ENCODE measurements at regions not wholly inside any gene's neighbourhood (a gene's known extent, or its start where the extent isn't known, plus 50 kb on each side); places are given as distances from the start of the nearest gene placed in this dataset.

DNA sequence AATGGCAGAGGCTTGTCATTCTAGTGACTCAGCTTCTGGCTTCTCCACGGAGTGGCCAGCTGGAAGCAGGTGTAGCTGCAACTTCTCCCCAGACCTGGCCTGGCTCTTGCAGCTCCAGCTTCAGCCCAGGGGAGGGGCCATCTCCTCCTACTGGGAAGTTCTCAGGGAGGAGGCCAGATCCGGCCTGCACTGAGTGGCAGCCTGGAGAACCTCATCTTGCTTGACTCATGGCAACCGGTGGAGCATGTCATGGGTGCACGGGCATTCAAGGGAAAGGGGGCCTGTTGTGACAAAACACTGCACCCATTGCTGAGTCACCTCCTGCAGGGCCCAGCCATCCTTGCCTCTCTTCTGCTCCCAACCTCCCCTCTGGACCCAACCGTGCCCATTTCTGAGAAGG, 273.9 kb upstream of the MAF start (continued):
- TF ChIP-seq, protein P1, sequence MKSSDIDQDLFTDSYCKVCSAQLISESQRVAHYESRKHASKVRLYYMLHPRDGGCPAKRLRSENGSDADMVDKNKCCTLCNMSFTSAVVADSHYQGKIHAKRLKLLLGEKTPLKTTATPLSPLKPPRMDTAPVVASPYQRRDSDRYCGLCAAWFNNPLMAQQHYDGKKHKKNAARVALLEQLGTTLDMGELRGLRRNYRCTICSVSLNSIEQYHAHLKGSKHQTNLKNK (CRISPR knock-in tag; IDR thresholded peaks at IDR 0.05) = no peak
- TF ChIP-seq NR1H2 (CRISPR knock-in tag; IDR thresholded peaks at IDR 0.05) = no peak
- TF ChIP-seq, protein P2, sequence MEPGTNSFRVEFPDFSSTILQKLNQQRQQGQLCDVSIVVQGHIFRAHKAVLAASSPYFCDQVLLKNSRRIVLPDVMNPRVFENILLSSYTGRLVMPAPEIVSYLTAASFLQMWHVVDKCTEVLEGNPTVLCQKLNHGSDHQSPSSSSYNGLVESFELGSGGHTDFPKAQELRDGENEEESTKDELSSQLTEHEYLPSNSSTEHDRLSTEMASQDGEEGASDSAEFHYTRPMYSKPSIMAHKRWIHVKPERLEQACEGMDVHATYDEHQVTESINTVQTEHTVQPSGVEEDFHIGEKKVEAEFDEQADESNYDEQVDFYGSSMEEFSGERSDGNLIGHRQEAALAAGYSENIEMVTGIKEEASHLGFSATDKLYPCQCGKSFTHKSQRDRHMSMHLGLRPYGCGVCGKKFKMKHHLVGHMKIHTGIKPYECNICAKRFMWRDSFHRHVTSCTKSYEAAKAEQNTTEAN (CRISPR knock-in tag; IDR thresholded peaks at IDR 0.05) = no peak
- TF ChIP-seq, protein P3, sequence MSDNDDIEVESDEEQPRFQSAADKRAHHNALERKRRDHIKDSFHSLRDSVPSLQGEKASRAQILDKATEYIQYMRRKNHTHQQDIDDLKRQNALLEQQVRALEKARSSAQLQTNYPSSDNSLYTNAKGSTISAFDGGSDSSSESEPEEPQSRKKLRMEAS (CRISPR knock-in tag; IDR thresholded peaks at IDR 0.05) = no peak

DNA sequence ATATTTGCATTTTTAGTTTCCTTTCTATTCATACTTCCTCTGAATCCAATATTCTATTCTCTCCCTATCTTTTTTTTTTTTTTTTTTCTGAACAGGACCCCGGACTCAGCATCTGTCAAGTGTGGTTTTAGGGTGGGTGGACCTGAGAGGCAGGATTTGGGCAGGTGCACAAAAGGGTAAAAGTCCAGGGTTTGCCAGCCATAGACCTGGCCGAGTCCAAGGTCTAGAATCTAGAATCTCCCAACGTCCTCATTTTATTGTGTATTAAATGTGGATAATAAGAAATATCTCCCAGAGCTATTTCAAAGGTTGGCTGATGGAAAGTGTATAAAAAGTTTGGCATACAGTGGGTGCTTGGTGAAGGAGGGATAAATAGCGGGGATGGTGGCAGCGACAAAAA, 273.3 kb upstream of the MAF start:
- Mint-ChIP-seq H3K4me1 (no peaks in the 10 kb centered on the region; the same call in 1 of the 2 replicates), H3K27ac (no peak overlapping the region), H3K27me3 (ENCODE audit: low read depth) (no peaks in the 10 kb centered on the region), H3K4me3 (no peak overlapping the region), H3K9me3 (no peaks in the 10 kb centered on the region), H3K36me3 (no peaks in the 10 kb centered on the region)
- ATAC-seq (no peak), DNase-seq (ENCODE audit: low spot score) (no peak)
- no peak for TF ChIP-seq ZNF138 (CRISPR knock-in tag; conservative IDR thresholded peaks at IDR 0.05)
- TF ChIP-seq MYBL2 (CRISPR knock-in tag; IDR thresholded peaks at IDR 0.05) = no peak
- TF ChIP-seq ZBTB21 (CRISPR knock-in tag; IDR thresholded peaks at IDR 0.05; ENCODE audit: borderline replicate concordance) = no peak
- TF ChIP-seq, protein P4, sequence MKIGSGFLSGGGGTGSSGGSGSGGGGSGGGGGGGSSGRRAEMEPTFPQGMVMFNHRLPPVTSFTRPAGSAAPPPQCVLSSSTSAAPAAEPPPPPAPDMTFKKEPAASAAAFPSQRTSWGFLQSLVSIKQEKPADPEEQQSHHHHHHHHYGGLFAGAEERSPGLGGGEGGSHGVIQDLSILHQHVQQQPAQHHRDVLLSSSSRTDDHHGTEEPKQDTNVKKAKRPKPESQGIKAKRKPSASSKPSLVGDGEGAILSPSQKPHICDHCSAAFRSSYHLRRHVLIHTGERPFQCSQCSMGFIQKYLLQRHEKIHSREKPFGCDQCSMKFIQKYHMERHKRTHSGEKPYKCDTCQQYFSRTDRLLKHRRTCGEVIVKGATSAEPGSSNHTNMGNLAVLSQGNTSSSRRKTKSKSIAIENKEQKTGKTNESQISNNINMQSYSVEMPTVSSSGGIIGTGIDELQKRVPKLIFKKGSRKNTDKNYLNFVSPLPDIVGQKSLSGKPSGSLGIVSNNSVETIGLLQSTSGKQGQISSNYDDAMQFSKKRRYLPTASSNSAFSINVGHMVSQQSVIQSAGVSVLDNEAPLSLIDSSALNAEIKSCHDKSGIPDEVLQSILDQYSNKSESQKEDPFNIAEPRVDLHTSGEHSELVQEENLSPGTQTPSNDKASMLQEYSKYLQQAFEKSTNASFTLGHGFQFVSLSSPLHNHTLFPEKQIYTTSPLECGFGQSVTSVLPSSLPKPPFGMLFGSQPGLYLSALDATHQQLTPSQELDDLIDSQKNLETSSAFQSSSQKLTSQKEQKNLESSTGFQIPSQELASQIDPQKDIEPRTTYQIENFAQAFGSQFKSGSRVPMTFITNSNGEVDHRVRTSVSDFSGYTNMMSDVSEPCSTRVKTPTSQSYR (CRISPR knock-in tag; IDR thresholded peaks at IDR 0.05) = no peak
- POLR2A ChIA-PET = no interaction called here
- CTCF ChIA-PET = no interaction called here

DNA sequence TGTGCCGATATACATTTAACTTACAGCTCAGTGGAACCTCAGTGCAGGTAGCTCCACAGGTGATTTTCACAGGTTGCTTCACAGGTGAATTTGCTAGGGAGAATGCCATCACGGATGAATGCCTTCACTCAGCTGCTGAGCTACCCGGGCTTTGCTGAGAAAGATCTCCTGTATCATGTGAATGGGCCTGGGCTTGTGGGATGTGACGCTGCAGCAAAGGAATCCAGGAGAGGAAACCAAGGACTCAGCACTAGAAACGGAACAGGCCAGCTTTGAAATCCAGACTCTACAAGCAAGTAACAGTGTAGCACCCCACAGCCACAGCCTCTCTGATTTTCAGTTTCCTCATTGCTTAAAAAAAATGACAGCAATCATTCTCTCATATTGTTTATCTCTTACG, 271.4 kb upstream of the MAF start:
- H3K4me1 Mint-ChIP-seq = no peaks in the 10 kb centered on the region; the same call in 1 of the 2 replicates

DNA sequence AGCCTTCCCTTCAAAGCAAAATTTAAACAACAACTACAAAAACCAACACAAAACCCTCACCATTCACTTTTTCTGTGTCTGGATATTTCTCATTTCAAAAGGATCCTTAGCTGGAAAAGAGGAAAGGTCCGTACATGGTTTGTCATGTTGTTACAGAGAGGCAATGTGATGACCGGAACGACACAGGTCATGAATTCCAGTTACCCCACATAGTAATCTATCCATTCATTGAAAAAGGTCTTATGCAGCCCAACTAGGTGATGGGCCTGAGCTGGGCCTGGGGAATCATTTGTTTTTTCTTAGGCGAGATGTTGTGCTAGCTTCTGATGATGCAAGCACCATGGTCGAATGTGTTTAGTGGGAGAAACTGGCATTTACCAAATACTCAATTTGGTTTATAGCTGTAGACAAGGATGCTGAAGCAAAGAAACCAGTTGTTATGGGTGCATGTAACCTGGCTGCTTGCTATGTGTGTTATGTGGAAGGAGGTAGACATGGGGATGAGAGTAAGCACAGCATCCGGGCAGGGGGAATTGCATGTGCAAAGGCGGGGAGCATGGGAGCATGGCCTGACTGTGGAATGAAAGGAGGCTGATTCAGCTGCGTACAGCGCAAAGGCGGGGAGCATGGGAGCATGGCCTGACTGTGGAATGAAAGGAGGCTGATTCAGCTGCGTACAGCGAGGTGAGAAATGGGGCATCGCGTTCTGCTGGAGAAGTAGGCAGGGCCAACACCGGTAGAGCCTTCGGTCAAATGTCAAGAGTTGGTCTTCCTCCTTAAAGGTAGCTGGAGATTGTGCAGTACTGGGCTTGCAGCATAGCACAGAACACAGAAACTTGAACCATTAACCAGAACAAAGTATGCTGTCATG, 269.7 kb upstream of the MAF start:
- Mint-ChIP-seq H3K27ac (no peak overlapping the region), H3K4me1 (no peaks in the 10 kb centered on the region; the same call in 1 of the 2 replicates), H3K4me3 (no peak overlapping the region), H3K27me3 (ENCODE audit: low read depth) (no peaks in the 10 kb centered on the region), H3K9me3 (no peaks in the 10 kb centered on the region; the same call in 1 of the 2 replicates), H3K36me3 (no peaks in the 10 kb centered on the region)
- ATAC-seq = no peak
- CTCF ChIA-PET = no interaction called here
- POLR2A ChIA-PET = no interaction called here
- no peak for DNase-seq (ENCODE audit: low spot score)
- TF ChIP-seq, protein P5, sequence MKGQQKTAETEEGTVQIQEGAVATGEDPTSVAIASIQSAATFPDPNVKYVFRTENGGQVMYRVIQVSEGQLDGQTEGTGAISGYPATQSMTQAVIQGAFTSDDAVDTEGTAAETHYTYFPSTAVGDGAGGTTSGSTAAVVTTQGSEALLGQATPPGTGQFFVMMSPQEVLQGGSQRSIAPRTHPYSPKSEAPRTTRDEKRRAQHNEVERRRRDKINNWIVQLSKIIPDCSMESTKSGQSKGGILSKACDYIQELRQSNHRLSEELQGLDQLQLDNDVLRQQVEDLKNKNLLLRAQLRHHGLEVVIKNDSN (CRISPR knock-in tag; IDR thresholded peaks at IDR 0.05) = no peak
- TF ChIP-seq, protein P6, sequence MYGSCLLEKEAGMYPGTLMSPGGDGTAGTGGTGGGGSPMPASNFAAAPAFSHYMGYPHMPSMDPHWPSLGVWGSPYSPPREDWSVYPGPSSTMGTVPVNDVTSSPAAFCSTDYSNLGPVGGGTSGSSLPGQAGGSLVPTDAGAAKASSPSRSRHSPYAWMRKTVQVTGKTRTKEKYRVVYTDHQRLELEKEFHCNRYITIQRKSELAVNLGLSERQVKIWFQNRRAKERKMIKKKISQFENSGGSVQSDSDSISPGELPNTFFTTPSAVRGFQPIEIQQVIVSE (CRISPR knock-in tag; IDR thresholded peaks at IDR 0.05; ENCODE audit: borderline replicate concordance) = no peak
- TF ChIP-seq TP53 (CRISPR knock-in tag; IDR thresholded peaks at IDR 0.05) (no peak), ZNF219 (CRISPR knock-in tag; IDR thresholded peaks at IDR 0.05; ENCODE audit: borderline replicate concordance) (no peak), EMX1 (CRISPR knock-in tag; IDR thresholded peaks at IDR 0.05) (no peak), SOX15 (CRISPR knock-in tag; IDR thresholded peaks at IDR 0.05) (no peak), ZBTB21 (CRISPR knock-in tag; IDR thresholded peaks at IDR 0.05; ENCODE audit: borderline replicate concordance) (no peak), SMAD3 (CRISPR knock-in tag; IDR thresholded peaks at IDR 0.05; ENCODE audit: borderline replicate concordance) (no peak), SMAD4 (CRISPR knock-in tag; IDR thresholded peaks at IDR 0.05) (no peak)
- TF ChIP-seq, protein P7, sequence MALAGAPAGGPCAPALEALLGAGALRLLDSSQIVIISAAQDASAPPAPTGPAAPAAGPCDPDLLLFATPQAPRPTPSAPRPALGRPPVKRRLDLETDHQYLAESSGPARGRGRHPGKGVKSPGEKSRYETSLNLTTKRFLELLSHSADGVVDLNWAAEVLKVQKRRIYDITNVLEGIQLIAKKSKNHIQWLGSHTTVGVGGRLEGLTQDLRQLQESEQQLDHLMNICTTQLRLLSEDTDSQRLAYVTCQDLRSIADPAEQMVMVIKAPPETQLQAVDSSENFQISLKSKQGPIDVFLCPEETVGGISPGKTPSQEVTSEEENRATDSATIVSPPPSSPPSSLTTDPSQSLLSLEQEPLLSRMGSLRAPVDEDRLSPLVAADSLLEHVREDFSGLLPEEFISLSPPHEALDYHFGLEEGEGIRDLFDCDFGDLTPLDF (CRISPR knock-in tag; IDR thresholded peaks at IDR 0.05) = no peak

More for the DNA sequence above, 271.4 kb upstream of the MAF start:
- Mint-ChIP-seq H3K27ac (no peak overlapping the region), H3K36me3 (no peaks in the 10 kb centered on the region), H3K27me3 (ENCODE audit: low read depth) (no peaks in the 10 kb centered on the region), H3K4me3 (no peak overlapping the region), H3K9me3 (no peaks in the 10 kb centered on the region; the same call in 1 of the 2 replicates)
- ChIA-PET CTCF (interaction anchor here (1.1 kb wide), 1 partner anchor 213 kb away, joined by 4 read pairs; no protein-coding TSS in a partner anchor), POLR2A (no interaction called here)
- DNase-seq (ENCODE audit: low spot score) (no peak), ATAC-seq (no peak)
- TF ChIP-seq FOXP1 (CRISPR knock-in tag; IDR thresholded peaks at IDR 0.05; ENCODE audit: borderline replicate concordance) (no peak), PRRX2 (CRISPR knock-in tag; IDR thresholded peaks at IDR 0.05) (no peak)
- TF ChIP-seq, protein P7 (CRISPR knock-in tag; IDR thresholded peaks at IDR 0.05) = no peak

All from WTC11 (cell line).